Mucosa of descending colon (tissue), 3 donors: ENCODE measurements at regions not wholly inside any gene's neighbourhood (a gene's known extent, or its start where the extent isn't known, plus 50 kb on each side); places are given as distances from the start of the nearest gene placed in this dataset.

ENCODE experiments used
- ATAC-seq: fragments of 200-7000 bp; cut with Tn5 transposase; one replicate; pipeline ENCODE4 v1.9.1; 2020; ENCODE audit warnings: mild to moderate bottlenecking, moderate library complexity
- DNase-seq, 3 donors: peaks; one replicate each; pipeline ENCODE4 v3.0.0-alpha.2; 2020
- H3K36me3 ChIP-seq: fragments of 200-600 bp; one replicate; pipeline ENCODE4 v1.8.0; 2021; ENCODE audit warnings: low read depth, mild to moderate bottlenecking
- H3K4me1 ChIP-seq: fragments of 200-600 bp; one replicate; pipeline ENCODE4 v1.8.0; 2021; ENCODE audit warnings: low read depth, mild to moderate bottlenecking
- H3K4me3 ChIP-seq: fragments of 200-600 bp; one replicate; pipeline ENCODE4 v1.8.0; 2021; ENCODE audit warnings: mild to moderate bottlenecking
- H3K9me3 ChIP-seq: fragments of 200-600 bp; one replicate; pipeline ENCODE4 v1.8.0; 2021; ENCODE audit warnings: mild to moderate bottlenecking
- intact Hi-C, 2 donors: fragments of 100-400 bp; cut with DNase I in 1 of 2; cut with micrococcal nuclease in 1 of 2; formaldehyde crosslinking; loops; one replicate each; pipeline versions ENCODE4 v1.11.0 to v1.11.1; 2022; cut with DNase I, micrococcal nuclease
- TF ChIP-seq, protein P1 (sequence below): fragments of 200-600 bp; IDR thresholded peaks from one replicate; pipeline ENCODE4 v1.8.0; 2022; ENCODE audit warnings: antibody characterized with exemption, mild to moderate bottlenecking
- donor health status: DM: no; HTN: no; CAD: no; lungs with moderate emphysema.
- donor health status: DM: no; HTN: no; CAD: no.
- donor health status: DM: no; HTN: yes; CAD: no.

- Histone ChIP-seq H3K4me1 (no peaks in the 10 kb centered on the region), H3K36me3 (no peaks in the 10 kb centered on the region), H3K4me3 (no peak overlapping the region), H3K9me3 (no peaks in the 10 kb centered on the region)
- TF ChIP-seq, protein P1, sequence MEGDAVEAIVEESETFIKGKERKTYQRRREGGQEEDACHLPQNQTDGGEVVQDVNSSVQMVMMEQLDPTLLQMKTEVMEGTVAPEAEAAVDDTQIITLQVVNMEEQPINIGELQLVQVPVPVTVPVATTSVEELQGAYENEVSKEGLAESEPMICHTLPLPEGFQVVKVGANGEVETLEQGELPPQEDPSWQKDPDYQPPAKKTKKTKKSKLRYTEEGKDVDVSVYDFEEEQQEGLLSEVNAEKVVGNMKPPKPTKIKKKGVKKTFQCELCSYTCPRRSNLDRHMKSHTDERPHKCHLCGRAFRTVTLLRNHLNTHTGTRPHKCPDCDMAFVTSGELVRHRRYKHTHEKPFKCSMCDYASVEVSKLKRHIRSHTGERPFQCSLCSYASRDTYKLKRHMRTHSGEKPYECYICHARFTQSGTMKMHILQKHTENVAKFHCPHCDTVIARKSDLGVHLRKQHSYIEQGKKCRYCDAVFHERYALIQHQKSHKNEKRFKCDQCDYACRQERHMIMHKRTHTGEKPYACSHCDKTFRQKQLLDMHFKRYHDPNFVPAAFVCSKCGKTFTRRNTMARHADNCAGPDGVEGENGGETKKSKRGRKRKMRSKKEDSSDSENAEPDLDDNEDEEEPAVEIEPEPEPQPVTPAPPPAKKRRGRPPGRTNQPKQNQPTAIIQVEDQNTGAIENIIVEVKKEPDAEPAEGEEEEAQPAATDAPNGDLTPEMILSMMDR: no peak
- intact Hi-C loops: no loop called here
- no peak for ATAC-seq
- DNase-seq: no peak
Measured at GRCh38 chr3:182385356-182385755, 407.9 kb upstream of the ATP11B start.

- no peaks in the 10 kb centered on the region for H3K4me1 ChIP-seq
- no peaks in the 10 kb centered on the region for H3K9me3 ChIP-seq
- TF ChIP-seq, protein P1: no peak
Measured at GRCh38 chr3:182388506-182388905, 404.8 kb upstream of the ATP11B start.

GRCh38 chr3:182389071-182389815, 404.1 kb upstream of the ATP11B start:
- no peak for DNase-seq
- no peak overlapping the region for H3K4me3 ChIP-seq
- TF ChIP-seq, protein P1: no peak

More at GRCh38 chr3:182388506-182388905, 404.8 kb upstream of the ATP11B start:
- ATAC-seq: no peak
- H3K36me3 ChIP-seq: no peaks in the 10 kb centered on the region
- intact Hi-C loops: no loop called here
- no peak for DNase-seq
- H3K4me3 ChIP-seq: no peak overlapping the region

DNA sequence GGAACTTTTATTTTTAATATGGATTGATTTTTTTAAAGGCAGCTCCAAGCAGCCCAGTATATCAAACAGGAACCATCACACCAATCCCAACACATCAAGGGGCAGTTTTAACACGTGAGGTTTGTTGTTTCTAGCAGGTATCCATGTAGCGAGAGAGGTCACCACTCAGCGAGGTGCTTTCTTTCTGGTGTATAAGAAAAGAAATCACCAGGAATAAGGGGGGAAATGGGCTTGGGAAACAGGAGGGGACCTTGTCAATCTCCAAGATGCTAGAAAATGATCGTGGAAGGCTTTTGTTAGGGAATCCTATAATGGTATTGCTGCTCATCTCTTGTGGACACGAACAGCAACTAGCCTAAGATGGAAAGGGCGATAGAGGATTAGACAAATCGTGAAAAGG, 402.9 kb upstream of the ATP11B start:
- ATAC-seq (no peak), DNase-seq (no peak)
- intact Hi-C loops: no loop called here
- Histone ChIP-seq H3K4me1 (no peaks in the 10 kb centered on the region), H3K36me3 (no peaks in the 10 kb centered on the region), H3K9me3 (no peaks in the 10 kb centered on the region), H3K4me3 (no peak overlapping the region)
- TF ChIP-seq, protein P1: no peak

More at GRCh38 chr3:182389071-182389815, 404.1 kb upstream of the ATP11B start:
- no peaks in the 10 kb centered on the region for H3K9me3 ChIP-seq
- no peaks in the 10 kb centered on the region for H3K4me1 ChIP-seq
- no peak for ATAC-seq
- no peaks in the 10 kb centered on the region for H3K36me3 ChIP-seq
- intact Hi-C loops: no loop called here

- Histone ChIP-seq H3K4me3 (no peak overlapping the region), H3K36me3 (no peaks in the 10 kb centered on the region), H3K9me3 (no peaks in the 10 kb centered on the region), H3K4me1 (no peaks in the 10 kb centered on the region)
- intact Hi-C loops: no loop called here
- ATAC-seq: no peak
- TF ChIP-seq, protein P1: no peak
- peak in 1 of 3 donors; percentile 7 for DNase-seq
Measured at GRCh38 chr3:182392182-182392937, 400.9 kb upstream of the ATP11B start.
